ENCODE measurements at regions not wholly inside any gene's neighbourhood (a gene's known extent, or its start where the extent isn't known, plus 50 kb on each side); places are given as distances from the start of the nearest gene placed in this dataset.

- TF ChIP-seq, protein P1, sequence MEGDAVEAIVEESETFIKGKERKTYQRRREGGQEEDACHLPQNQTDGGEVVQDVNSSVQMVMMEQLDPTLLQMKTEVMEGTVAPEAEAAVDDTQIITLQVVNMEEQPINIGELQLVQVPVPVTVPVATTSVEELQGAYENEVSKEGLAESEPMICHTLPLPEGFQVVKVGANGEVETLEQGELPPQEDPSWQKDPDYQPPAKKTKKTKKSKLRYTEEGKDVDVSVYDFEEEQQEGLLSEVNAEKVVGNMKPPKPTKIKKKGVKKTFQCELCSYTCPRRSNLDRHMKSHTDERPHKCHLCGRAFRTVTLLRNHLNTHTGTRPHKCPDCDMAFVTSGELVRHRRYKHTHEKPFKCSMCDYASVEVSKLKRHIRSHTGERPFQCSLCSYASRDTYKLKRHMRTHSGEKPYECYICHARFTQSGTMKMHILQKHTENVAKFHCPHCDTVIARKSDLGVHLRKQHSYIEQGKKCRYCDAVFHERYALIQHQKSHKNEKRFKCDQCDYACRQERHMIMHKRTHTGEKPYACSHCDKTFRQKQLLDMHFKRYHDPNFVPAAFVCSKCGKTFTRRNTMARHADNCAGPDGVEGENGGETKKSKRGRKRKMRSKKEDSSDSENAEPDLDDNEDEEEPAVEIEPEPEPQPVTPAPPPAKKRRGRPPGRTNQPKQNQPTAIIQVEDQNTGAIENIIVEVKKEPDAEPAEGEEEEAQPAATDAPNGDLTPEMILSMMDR (IDR thresholded peaks at IDR 0.05): no peak
- no peak for TF ChIP-seq ZFX (IDR thresholded peaks at IDR 0.05; ENCODE audit: borderline replicate concordance)
These were observed 259.4 kb upstream of the VLDLR start for GRCh38 chr9:2362150-2362549.

Measured in 22Rv1 (cell line).